ENCODE measurements at regions not wholly inside any gene's neighbourhood (a gene's known extent, or its start where the extent isn't known, plus 50 kb on each side); places are given as distances from the start of the nearest gene placed in this dataset.
"Not testable (repeated sequence)": the region's sequence is repeated elsewhere in the genome, so short reads cannot be mapped to it uniquely, and the experiment has no call there.

DNA sequence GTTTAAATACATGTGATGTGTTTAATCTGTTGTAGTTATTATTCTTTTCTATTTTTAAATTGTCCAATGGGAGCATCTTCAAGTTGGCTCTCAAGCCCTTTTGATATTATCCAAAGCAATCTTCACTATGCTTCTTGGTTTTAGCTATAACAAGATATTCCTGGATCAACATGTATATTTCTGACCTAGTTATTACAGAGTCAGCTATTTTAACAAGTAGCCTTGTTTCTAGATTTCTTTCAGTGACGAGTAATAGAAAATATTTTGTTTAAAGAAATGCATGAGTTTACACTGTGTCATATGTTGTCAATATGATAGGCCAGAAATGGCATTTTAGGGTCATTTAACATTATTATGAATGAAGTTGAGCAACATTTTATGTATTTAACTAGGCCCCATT, 421.8 kb upstream of the MAP2 start:
- Mint-ChIP-seq H3K4me1 (ENCODE audit: low read depth, unreplicated experiment) (no peaks in the 10 kb centered on the region), H3K36me3 (ENCODE audit: unreplicated experiment) (peaks cover 12% of the 10 kb centered on the region), H3K4me3 (ENCODE audit: unreplicated experiment) (no peak overlapping the region), H3K27me3 (ENCODE audit: unreplicated experiment) (no peaks in the 10 kb centered on the region), H3K9me3 (ENCODE audit: unreplicated experiment) (peaks cover 2% of the 10 kb centered on the region), H3K27ac (ENCODE audit: unreplicated experiment) (no peak overlapping the region)
- TF ChIP-seq, protein P1, sequence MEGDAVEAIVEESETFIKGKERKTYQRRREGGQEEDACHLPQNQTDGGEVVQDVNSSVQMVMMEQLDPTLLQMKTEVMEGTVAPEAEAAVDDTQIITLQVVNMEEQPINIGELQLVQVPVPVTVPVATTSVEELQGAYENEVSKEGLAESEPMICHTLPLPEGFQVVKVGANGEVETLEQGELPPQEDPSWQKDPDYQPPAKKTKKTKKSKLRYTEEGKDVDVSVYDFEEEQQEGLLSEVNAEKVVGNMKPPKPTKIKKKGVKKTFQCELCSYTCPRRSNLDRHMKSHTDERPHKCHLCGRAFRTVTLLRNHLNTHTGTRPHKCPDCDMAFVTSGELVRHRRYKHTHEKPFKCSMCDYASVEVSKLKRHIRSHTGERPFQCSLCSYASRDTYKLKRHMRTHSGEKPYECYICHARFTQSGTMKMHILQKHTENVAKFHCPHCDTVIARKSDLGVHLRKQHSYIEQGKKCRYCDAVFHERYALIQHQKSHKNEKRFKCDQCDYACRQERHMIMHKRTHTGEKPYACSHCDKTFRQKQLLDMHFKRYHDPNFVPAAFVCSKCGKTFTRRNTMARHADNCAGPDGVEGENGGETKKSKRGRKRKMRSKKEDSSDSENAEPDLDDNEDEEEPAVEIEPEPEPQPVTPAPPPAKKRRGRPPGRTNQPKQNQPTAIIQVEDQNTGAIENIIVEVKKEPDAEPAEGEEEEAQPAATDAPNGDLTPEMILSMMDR (IDR thresholded peaks at IDR 0.05; ENCODE audit: partially characterized antibody, unreplicated experiment) = no peak
- DNase-seq = no peak

DNA sequence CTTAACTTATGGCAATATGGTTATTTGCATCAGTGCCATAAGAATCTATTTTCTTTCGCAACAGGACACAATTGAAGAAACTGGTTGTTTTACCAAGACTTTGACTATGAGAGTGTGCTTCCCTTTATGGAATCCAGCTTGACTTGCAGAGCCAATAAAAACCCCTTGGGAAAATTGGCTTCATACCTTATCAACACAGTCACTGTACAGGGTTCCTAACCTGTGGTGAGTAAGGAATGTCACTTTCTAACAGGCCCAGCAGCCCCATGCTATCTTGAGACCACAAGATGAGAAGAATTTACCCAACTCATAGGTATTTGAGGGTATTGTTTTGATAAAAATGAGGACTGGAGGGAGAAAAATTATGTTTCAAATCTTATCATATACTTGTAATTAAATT, 418.5 kb upstream of the MAP2 start:
- H3K27me3 Mint-ChIP-seq (ENCODE audit: unreplicated experiment) = no peaks in the 10 kb centered on the region
- H3K36me3 Mint-ChIP-seq (ENCODE audit: unreplicated experiment) = peaks cover 14% of the 10 kb centered on the region
- no peaks in the 10 kb centered on the region for H3K4me1 Mint-ChIP-seq (ENCODE audit: low read depth, unreplicated experiment)
- H3K9me3 Mint-ChIP-seq (ENCODE audit: unreplicated experiment) = peaks cover 2% of the 10 kb centered on the region
- no peak for DNase-seq
- no peak overlapping the region for H3K27ac Mint-ChIP-seq (ENCODE audit: unreplicated experiment)
- TF ChIP-seq, protein P1 (IDR thresholded peaks at IDR 0.05; ENCODE audit: partially characterized antibody, unreplicated experiment) = no peak
- H3K4me3 Mint-ChIP-seq (ENCODE audit: unreplicated experiment) = no peak overlapping the region

DNA sequence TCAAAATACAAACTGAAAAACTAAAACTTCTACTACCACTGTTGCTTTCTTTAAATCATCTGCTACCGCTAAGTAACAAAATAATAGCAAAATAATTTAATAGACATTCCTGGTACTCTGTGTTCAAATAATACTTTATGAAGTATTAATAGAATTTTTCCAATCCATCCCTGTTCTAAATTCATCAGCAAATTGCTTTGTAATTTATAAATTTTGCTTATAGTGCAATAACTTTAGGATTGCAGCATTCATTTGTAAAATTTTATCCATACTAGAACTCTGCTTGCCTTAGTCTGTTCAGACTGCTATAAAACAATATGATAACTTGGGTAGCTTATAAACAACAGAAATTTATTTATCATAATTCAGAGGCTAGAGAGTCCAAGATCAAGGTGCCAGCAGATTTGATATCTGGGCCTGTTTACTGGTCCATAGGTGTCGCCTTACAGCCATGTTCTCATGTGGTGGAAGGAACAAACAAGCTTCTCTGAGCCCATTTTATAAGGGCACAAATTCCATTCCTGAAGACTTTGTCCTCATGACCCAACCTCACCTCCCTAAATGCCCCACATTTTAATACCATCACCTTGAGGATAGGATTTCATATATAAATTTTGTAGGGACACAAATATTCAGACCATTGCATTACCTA, 415.1 kb upstream of the MAP2 start:
- Mint-ChIP-seq H3K4me3 (ENCODE audit: unreplicated experiment) (no peak overlapping the region), H3K27me3 (ENCODE audit: unreplicated experiment) (no peaks in the 10 kb centered on the region), H3K27ac (ENCODE audit: unreplicated experiment) (no peak overlapping the region), H3K9me3 (ENCODE audit: unreplicated experiment) (peaks cover 2% of the 10 kb centered on the region), H3K4me1 (ENCODE audit: low read depth, unreplicated experiment) (no peaks in the 10 kb centered on the region), H3K36me3 (ENCODE audit: unreplicated experiment) (peaks cover 14% of the 10 kb centered on the region)
- DNase-seq = no peak
- TF ChIP-seq, protein P1 (IDR thresholded peaks at IDR 0.05; ENCODE audit: partially characterized antibody, unreplicated experiment) = no peak

DNA sequence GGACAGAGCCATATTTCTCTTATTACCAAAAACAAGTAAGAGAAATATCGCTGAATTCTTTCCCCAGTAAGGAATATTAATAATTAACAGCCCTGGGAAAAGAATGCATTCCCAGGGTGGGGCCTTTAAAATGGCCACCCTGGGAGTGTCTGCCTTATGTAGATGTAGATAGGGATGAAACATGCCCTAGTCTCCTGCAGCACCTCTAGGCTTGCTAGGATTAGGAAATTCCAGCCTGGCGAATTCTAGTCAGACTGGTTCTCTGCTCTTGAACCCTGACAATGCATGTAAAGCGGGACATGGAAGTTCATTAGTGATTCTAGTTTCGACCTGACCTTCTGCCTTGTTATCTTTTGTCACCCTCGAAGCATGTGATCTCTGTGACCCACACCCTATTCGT, 405.2 kb upstream of the MAP2 start:
- not testable (repeated sequence) for H3K4me3 Mint-ChIP-seq (ENCODE audit: unreplicated experiment); H3K27ac Mint-ChIP-seq (ENCODE audit: unreplicated experiment); H3K9me3 Mint-ChIP-seq (ENCODE audit: unreplicated experiment); H3K36me3 Mint-ChIP-seq (ENCODE audit: unreplicated experiment); H3K4me1 Mint-ChIP-seq (ENCODE audit: low read depth, unreplicated experiment); DNase-seq; H3K27me3 Mint-ChIP-seq (ENCODE audit: unreplicated experiment)

DNA sequence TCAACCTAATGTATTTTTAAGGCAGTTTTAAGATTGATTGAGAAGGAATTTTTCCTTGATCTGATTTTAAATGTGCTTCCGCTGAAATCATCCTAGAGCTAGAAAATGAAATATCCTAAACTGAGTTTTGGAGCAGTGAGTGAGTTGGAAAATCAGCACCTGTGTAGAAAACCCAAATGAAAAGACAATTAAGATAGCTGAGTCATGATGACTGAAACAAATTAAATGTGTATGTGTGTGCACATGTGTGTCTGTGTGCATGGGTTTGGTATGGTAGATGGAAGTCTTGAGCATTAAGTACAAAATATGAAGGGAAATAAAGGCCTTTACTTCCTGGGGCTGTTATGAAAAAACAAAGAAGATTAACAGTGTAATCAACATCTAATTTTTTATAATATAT, 394.6 kb upstream of the MAP2 start:
- no peaks in the 10 kb centered on the region for H3K36me3 Mint-ChIP-seq (ENCODE audit: unreplicated experiment)
- TF ChIP-seq, protein P1 (IDR thresholded peaks at IDR 0.05; ENCODE audit: partially characterized antibody, unreplicated experiment) = no peak
- no peaks in the 10 kb centered on the region for H3K9me3 Mint-ChIP-seq (ENCODE audit: unreplicated experiment)
- no peaks in the 10 kb centered on the region for H3K4me1 Mint-ChIP-seq (ENCODE audit: low read depth, unreplicated experiment)
- H3K27me3 Mint-ChIP-seq (ENCODE audit: unreplicated experiment) = no peaks in the 10 kb centered on the region
- no peak for DNase-seq
- H3K27ac Mint-ChIP-seq (ENCODE audit: unreplicated experiment) = no peak overlapping the region
- no peak overlapping the region for H3K4me3 Mint-ChIP-seq (ENCODE audit: unreplicated experiment)
